ENCODE measurements at regions not wholly inside any gene's neighbourhood (a gene's known extent, or its start where the extent isn't known, plus 50 kb on each side); places are given as distances from the start of the nearest gene placed in this dataset.

DNA sequence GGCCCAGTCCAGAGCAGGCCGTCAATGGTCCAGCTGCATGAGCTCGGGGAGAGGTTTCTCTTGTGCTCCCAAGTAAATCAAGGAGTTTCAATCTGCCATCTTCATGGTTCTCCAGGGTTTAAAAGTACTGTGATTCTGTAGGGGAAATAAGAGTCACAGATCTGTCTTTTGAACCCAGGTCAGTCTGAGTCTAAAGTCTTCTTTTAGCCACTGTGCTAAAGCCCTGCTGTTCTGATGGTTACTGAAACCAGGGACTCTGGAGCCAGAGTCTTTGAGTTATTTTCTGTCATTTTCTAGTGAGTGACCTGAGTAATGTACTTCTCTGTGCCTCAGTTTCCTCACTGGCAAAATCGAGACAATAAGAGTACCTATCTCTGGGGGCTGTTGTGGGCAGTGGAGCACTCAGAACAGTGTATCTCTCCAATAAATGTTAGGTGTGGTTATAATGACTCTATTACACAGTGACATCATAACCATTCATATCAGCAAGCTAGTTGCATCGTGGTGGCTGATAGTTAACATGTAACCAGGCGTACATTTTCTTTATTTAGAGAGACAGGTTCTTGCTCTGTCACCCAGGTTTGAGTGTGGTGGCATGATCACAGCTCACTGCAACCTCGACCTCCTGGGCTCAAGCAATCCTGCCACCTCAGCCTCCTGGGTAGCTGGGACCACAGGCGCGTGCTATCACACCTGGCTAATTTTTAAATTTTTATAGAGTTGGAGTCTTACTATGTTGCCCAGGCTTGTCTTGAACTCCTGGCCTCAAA is 74.6 kb upstream of the KCNG1 start:
- DNase-seq (ENCODE audit: low read depth in 2 of 2): no peak

DNA sequence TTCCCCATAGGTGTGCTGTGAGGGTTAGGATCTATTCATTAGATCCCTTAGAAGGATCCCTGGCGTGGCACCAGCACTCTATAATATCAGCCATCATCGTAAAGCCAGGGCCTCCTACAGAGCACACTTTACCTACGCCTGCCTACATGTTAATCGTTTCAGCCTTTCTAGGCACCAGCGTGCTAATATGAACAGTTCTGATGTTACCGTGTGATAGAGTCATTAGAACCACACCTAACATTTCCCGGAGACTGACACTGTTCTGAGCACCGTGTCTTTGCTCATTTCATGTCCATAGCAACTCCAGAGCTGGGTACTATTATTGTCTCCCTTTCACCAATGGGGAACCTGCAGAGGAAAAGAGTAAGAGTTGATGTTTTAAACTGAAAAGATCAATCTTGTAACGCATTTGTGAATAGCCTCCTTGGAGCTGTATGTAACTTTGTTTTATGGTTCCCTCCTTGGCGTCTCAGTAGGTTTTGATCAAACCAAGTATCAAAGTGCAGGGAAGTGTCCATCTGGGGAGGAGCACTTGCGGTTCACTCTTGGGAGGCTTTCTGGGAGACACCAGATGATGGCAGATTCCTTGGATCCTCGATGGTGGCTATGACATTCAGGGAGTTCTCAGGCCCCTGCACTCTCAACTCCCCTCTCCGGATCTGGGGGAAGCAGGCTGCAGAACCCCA is 73.8 kb upstream of the KCNG1 start:
- no peak for DNase-seq (ENCODE audit: low read depth in 2 of 2)

DNA sequence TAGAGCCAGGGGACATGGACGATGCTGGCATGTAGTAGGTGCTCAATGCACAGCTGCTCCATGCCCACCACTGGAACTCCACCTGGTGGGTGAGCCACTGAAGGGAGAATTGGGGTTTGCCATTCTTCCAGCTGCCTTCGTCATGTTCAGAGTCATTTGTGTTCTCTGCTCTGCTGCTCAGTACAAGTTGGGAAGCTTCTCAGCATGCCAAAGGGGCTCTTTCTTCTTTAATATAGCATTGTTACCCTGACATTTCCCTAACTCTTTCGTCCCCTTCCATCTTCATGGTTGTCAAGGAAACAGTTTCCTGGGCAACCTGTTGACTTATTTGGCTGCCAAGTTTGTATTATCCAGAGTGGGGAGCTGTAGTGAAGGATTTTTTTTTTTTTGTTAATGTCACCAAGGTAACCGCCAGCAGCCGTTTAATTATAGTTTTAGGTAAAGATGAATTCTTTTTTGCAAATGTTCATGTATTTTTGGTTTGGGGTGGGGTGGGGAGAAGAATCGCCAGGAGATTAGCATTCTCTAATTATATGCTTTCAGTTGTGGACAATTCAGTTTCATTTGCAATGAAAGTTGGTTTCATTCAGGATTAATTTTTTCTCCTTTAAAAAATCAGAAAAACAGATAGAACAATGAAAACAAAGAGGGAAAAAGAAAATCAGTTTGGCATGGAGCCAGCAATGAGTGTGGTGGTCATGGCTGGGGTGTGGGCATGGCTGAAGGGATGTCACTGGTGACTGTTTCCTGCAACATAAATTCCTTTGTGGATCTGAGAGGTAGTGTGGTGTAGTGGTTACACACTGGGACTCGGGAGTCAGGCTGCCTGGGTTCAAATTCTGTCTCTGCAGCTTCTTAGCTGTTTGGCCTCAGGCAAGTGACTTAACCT is 73.0 kb upstream of the KCNG1 start:
- no peak for DNase-seq (ENCODE audit: low read depth in 2 of 2)

DNA sequence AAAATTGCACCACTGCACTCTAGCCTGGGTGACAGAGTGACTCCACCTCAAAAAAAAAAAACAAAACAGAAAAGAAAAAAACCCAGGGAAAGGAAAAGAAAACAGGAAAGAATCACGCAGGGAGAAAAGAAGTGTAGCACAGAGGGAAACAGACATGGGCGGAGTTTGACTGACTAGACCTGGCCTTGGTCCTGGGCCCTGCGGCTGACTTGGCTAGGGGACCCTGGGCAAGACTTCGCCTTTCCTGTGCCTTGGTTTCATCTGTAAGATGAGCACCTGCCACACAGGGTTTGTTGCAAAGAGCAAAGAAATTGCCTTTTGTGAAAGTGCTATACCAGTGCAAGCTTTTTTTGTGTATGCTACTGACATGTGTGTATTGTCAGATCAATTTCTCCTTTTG is 71.3 kb upstream of the KCNG1 start:
- no peak for DNase-seq (ENCODE audit: low read depth in 2 of 2)

DNA sequence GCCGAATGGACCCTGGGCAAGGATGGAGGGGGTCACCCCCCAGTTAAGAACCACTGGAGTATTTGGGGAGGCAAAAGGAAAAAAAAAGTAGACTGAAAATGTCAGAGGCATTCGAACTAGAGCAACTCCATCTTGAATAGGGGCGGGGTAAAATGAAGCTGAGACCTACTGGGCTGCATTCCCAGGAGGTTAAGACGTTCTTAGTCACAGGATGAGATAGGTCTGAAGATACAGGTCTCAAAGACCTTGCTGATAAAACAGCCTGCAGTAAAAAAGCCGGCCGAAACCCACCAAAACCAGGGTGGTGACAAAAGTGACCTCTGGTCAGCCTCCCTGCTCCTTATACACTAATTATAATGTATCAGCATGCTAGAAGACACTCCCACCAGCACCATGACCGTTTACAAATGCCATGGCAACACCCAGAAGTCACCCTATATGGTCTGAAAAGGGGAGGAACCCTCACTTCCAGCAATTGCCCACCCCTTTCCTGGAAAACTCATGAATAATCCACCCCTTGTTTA is 70.4 kb upstream of the KCNG1 start:
- DNase-seq (ENCODE audit: low read depth in 2 of 2): no peak

DNA sequence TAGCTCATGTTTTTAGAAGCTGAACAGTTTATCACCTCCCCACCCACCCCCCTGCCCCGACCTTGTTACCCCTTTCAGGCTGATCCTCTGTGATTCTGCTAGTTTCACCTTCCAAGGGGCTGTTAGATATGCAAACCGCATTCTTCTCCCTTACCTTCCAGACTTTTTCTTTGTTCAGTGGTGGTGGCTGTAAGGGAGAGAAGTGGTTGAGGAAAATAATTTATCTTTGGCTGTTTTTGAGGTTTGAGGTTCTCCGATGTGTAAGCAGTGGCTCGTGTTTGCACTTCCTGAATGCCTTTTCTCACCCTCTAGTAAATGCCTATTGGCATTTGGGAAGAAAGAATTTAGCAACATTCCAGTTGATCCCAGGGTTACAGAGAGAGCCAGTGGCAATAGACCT is 69.4 kb upstream of the KCNG1 start:
- no peak for DNase-seq (ENCODE audit: low read depth in 2 of 2)

DNA sequence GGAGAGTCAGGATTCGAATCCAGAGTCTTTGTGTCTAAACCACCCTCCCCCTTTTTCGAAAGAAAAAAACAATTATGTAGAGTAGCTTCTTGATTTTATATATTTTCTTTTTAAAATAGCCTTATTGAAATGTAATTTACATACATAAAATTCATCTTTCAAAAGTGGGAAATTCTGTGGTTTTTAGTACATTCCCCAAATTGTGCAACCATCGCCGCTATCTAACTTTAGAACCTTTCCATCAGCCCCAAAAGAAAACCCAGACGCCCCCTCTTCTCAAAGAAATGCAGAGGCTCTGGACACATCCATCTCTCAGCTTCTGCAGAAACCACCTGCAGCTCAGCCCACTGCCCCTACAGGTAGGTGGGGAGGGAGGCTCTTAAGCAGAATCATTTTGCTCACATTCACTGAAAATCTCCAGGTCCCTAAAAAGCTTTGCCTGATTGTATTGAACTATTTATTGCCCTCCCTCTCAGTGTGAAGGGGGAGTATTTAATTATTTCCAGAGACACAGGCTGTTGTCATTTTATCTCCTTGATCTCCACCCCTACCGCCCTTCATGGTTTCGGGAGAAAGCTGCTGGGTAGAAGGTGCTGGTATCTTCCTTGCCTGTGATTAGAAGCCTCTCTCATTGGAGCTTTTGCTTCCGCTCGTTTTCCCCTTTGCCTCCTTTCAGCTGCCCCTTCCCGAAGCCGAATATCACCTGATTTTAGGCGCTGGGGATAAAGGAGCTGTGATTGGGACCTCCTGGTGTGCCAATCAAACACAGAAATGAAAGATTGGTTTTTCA is 68.7 kb upstream of the KCNG1 start:
- DNase-seq (ENCODE audit: low read depth in 2 of 2): no peak

DNA sequence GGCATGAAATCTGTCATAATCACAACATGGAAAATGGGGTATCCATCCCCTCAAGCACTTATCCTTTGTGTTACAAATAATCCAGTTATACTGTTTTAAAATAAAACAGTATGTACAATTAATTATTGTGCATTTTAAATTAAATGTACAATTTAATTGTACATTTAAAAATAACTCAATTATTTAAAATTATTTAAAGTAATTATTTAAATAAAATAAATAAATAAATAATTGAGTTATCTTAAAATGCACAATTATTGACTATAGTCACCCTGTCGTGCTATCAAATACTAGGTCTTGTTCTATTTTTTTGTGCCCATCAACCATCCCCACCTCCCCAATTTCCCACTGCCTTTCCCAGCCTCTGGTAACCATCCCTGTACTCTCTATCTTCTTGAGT is 66.9 kb upstream of the KCNG1 start:
- DNase-seq (ENCODE audit: low read depth in 2 of 2): no peak

DNA sequence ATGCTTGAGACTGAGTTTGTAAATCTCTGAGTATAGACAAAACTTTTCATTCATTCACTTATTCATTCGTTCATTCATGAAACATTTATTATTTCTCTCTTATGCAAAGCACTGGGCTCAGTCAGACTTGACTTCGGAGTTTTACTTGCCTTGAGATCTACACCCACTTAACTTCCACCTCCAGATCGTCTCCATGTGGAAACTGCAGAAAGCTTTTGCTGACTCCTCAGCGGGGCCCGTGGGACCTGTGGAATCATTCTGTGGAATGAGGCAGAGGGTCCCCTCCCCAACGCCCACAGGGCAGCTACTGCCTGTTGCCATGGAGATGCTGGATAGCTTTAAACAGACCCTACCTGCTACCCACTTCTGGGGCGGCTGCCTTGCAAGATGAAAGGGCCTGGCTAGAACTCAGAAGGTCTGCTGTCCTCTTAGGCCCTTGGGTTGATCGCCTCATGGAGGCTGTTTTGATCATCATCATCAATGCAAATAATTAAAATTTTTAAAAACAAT is 66.4 kb upstream of the KCNG1 start:
- DNase-seq (ENCODE audit: low read depth in 2 of 2): no peak

DNA sequence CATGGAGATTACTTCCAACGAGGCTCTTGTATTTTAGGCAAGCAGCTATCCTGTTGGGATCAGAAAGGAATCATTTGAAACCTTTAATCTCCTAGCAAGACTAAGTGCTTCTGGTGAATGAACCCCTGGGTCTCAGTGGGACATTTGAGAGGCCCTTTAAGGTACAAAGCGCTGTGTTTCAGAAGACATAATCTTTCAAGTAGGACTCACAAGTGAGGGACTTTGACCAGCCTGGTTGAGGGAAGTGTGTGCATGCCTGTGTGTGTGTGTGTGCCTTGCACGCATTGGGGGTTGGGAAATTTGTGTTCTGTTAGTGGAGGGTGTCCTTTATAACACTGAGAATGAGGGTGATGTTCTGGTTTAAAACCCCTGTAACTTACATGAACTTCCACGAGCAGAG is 64.4 kb upstream of the KCNG1 start:
- no peak for DNase-seq (ENCODE audit: low read depth in 2 of 2)

DNA sequence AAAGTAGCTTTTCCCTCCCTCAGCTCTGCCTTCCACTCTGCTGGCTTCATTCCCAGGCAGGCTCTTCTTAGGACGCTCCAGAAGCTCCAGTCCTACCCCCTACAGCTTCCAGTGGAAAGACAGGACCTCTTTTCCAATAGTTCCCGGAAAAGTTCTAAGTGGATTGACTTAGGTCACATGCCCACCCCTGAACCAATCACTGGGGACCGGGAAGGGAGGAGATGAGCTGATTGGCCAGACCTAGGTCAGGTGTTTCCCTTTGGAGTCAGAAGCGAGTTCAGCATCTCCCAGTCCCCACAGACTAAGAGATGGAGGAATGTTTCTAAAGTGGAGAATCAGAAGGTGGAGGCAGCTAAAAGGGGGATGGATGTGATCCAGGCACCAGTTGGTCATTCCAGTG is 62.9 kb upstream of the KCNG1 start:
- no peak for DNase-seq (ENCODE audit: low read depth in 2 of 2)

DNA sequence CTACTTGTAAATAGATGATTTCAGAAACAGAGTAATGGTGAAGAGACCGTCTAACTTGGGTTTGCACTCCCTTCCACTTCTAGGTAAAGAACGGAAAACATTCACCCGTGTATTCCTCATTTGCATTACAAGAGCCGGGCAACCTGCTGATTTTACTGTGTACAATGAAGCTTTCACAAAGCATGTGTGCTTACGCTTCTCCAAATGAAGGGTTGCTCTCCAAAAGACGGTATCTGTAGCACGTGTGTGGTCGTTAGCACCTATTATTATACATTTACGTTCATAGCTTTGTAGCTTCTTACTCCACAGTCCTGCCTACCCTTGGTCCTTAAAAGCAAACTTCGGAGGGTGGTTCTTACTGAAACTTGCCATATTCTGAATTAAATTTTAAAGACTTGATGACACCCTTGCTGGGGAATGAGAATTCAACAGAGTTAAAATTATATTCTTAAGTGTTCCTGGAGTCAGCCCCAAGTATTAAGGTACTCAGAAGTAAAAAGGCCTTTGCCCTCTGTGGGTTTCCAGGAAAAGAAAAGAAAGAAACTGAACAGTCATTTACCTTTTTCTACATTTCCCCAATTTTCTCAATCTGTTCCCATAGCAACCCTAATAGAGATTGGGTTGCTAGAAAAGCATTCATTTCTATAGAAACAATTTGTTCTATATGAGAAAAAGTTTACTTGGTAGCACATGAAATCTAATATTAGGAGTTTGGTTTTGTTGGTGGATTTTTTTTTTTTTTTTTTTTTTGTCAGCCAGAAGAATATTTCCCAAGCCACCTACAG is 61.9 kb upstream of the KCNG1 start:
- DNase-seq (ENCODE audit: low read depth in 2 of 2): no peak

DNA sequence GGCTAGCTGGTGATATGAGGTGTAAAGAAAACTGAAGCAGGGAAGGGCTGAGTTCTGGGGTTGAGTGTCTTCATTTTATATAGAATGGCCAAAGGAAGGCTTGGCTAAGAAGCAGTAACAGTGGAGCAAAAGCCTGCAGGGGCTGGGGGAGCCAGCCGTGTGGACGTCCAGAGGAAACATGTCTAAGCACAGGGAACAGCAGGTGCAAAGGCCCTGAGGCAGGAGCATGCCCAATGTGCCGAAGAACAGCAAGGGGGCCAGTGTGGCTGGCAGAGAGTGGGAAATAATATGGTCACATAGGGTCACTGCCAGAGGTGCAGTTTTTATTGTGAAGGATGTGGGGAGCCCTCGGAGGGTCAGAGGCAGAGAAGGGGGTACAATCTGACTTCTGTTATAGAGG is 60.5 kb upstream of the KCNG1 start:
- no peak for DNase-seq (ENCODE audit: low read depth in 2 of 2)

DNA sequence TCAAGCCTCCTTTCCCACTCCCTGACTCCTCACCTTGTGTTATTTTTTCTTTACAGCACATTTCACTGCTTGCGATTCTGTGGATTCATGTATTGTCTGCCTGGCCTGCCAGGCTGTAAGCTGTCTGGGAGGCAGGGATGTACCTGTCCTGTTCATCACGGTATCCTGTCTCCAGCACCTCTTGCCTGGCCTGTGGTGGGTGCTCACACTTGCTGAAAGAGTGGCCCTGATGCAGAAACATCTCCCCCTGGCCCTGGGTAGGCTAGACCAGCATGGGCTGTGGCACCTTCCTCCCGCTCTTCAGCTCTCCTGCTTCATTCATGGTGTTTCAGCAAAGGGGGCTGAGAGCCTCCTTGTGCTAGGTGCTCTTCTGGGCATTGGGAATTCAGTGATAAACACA is 60.1 kb upstream of the KCNG1 start:
- no peak for DNase-seq (ENCODE audit: low read depth in 2 of 2)

DNA sequence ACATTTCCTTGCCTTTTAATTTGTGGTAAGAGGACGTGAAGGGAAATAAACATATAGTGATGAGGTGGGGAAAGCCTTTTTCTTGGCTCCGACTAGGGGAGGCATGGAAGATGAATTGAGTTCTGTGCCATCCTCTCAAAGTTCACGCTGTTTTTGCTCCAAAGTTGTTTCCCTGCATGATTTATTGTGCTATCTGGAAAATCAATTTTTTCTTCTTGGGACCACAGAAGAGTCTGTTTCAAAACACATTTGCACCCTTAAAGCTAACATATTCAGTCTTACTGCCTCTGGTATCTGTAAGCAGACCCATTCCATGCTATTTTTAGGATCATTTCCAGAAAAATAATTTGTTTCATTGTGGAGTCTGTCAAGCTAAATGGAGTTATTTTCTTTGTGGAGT is 57.6 kb upstream of the KCNG1 start:
- no peak for DNase-seq (ENCODE audit: low read depth in 2 of 2)

DNA sequence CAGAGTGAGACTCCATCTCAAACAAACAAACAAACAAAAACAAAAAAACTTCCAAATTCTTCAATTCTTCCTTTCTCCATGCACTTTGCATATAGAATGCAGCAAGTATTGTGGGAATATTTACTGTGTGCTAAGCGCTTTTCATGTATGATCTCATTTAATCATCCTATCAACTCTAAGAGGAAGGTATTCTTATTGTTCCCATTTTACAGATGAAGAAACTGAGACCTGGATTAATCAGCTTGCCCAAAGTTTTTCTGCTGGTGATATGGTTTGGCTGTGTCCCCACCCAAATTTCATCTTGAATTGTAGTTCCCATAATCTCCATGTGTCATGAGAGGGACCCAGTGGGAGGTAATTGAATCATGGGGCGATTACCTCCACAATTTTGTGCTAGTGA is 56.6 kb upstream of the KCNG1 start:
- no peak for DNase-seq (ENCODE audit: low read depth in 2 of 2)

DNA sequence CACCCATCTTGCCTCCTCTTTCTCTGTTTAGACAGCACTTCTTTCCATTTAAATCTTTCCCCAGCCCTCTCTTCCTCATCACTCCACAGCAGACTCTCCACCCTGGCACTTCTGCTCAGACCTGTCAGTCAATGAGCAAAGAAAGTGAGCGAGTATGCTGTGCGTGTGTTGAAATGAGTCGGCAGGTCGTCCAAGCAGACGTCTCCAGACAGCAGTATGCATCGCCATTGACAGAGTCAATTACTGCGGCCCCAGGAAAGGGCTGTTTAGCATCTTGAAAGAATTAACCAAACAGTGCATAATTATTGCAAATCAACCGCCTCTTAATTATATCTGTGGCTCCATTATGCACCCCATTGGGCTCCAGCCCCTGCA is 54.8 kb upstream of the KCNG1 start:
- no peak for DNase-seq (ENCODE audit: low read depth in 2 of 2)

DNA sequence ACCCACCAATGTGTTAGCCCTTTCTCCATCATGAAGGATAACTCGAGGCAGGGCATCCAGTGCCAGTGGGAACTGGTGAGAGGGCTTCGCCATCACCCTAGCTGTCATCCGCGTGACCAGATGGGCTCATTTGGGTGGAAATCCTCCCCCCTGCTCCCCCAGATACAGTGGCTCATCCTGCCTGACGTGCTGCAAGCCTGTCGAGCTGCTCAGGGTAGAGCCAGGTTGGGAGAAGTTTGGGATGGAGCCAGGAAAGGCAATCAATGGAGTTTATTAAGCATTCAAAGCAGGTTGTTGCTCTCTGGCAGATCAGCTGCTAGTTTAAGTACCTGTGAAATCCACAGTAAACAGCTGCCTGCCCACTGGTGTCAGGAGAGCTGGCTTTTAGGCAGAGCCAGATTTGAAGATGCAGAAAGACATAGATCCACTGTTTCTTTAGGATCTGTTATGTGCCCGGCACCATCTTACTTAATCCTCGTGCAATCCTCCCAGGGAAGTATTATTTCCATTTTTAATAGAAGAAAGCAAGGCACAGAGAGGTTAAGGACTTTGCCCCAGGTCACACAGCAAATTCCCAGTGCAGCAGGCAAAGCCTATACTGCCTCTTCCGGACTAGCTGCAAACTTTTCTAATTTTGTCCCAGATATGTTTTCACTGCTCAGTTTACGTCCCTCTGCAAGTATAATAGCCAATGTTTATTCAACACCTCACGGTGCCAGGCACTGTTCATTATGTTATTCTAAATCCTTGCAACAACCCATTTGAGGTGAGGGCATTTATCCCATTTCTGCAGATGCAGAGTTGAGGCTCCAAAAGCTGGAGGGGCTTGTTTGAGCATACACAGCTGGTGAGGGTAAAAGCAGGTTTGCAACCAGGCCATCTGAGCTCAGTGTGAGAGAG is 54.1 kb upstream of the KCNG1 start:
- DNase-seq (ENCODE audit: low read depth in 2 of 2): no peak

DNA sequence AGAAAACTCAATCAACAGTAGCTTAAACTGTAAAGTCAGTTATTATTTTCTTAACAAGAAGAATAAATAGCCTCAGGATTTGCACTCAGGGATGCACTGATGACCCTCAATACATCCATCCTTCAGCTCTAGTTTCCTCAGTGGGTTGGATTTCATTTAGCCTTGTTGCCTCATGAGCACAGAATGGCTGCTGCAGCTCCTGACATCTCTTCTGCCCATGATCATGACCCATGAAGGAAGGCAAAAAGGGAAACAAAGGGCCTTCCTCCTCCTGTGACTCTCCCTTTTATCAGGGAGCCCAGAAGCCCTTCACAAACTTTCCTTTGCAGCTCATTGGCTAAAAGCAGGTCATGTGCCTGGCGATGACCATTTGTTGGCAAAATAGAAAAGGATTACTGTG is 51.2 kb upstream of the KCNG1 start:
- no peak for DNase-seq (ENCODE audit: low read depth in 2 of 2)

Measured in stimulated activated CD4-positive, alpha-beta T cell treated with anti-CD3 and anti-CD28 coated beads, Interleukin-12 subunit alpha, Interleukin-12 subunit beta, amount 100 ng/mL, for 24 hours (primary cell).